Neural cell (in vitro differentiated cells): ENCODE measurements at regions not wholly inside any gene's neighbourhood (a gene's known extent, or its start where the extent isn't known, plus 50 kb on each side); places are given as distances from the start of the nearest gene placed in this dataset.

ENCODE experiments used
- CTCF ChIP-seq: fragments of 450-650 bp; IDR thresholded peaks from 2 replicates; pipeline ENCODE4 v1.5.1; 2014; ENCODE audit warnings: antibody characterized with exemption, mild to moderate bottlenecking, moderate library complexity; ENCODE audit not compliant: poor library complexity, severe bottlenecking
- EZH2 ChIP-seq: fragments of 200-600, 300-800 bp; shearing (Covaris generic), sonication (generic); IDR thresholded peaks from 2 replicates; pipeline ENCODE4 v1.6.1; 2014; ENCODE audit warnings: antibody characterized with exemption, low read length, borderline replicate concordance, mild to moderate bottlenecking; ENCODE audit not compliant: insufficient read depth, poor library complexity, severe bottlenecking

GRCh38 chr18:72672364-72673184, 128.4 kb upstream of the CBLN2 start:
- TF ChIP-seq CTCF = peak; percentile 83
- TF ChIP-seq EZH2 = no peak
